ENCODE measurements at regions not wholly inside any gene's neighbourhood (a gene's known extent, or its start where the extent isn't known, plus 50 kb on each side); places are given as distances from the start of the nearest gene placed in this dataset.
A peak's percentile ranks its signal among the peaks of the same experiment; 100 is the strongest.

DNA sequence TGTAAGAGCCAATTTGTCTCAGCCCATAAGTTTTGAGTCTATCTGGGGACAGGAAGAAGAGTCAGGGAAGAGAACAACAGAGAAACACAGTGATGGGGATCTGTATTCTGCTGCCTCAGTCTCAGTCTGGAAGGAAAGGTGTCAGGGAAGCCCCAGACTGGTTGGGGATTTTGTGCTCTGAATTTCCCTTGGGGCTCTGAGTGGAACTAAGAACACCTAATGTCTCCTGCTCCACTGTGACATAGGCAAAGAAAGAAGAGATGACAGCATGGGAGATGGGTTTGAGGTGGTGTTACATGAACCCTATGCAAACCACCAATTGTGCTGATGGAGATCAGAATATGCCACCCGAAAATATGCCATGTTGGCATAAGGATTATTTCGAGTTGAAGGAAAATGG is 139.5 kb upstream of the MYLIP start:
- Mint-ChIP-seq H3K36me3 (no peaks in the 10 kb centered on the region), H3K4me3 (no peak overlapping the region), H3K4me1 (peaks cover 7% of the 10 kb centered on the region), H3K27me3 (no peaks in the 10 kb centered on the region), H3K9me3 (no peaks in the 10 kb centered on the region), H3K27ac (no peak overlapping the region)
- DNase-seq: no peak

DNA sequence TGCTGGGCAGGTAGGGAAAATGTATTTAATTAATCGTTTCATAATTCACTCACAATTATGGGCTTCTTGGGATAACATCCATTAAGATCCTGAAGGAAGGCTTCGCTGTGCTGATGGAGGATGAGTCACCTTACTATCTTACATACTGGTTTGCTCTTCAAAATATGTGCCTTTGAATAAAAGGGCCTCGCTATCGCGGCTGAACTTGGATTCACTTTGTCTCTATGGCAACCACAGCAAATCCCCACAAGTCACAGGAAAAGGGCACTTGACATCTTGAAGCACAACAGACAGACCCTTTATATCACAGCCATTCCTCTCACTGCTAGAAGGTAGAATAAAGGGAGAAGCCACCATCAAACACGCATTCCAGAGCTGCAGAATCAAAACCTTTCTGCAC is 141.3 kb upstream of the MYLIP start:
- Mint-ChIP-seq H3K4me3 (no peak overlapping the region), H3K4me1 (peaks cover 7% of the 10 kb centered on the region), H3K36me3 (no peaks in the 10 kb centered on the region), H3K27me3 (peaks cover 4% of the 10 kb centered on the region), H3K27ac (no peak overlapping the region), H3K9me3 (no peaks in the 10 kb centered on the region)
- DNase-seq: no peak

DNA sequence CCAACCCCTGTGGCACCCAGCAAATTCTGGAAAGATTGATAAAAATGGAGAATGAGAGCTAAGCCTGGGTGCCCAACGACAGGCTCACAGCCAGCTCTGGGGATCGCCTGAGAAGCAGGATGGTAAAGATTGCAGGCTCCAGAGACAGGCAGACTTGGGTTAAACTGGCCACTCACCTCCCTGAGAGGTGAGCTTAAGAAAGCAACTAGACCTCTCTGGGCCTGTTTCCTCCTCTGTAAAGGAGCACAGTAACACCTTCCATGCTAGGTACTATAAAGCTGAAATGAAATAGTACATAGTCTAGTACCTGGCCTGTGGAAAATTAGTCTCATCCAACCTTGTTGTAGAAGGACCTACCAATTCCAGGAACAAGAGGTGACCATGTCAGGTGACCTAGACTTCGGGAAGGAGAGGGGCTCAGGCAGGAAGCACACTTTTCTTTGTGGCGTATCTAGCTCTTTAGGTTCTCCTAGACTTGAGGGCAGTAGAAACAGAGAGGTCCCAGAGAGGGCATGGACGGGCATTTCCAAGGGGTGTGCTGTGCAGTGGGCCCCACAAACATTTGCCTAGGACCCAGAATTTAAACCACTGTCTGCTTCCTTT is 142.8 kb upstream of the MYLIP start:
- H3K27ac Mint-ChIP-seq: no peak overlapping the region
- H3K36me3 Mint-ChIP-seq: no peaks in the 10 kb centered on the region
- H3K4me1 Mint-ChIP-seq: peaks cover 7% of the 10 kb centered on the region
- H3K4me3 Mint-ChIP-seq: no peak overlapping the region
- no peak for DNase-seq
- peaks cover 5% of the 10 kb centered on the region for H3K27me3 Mint-ChIP-seq
- H3K9me3 Mint-ChIP-seq: no peaks in the 10 kb centered on the region

DNA sequence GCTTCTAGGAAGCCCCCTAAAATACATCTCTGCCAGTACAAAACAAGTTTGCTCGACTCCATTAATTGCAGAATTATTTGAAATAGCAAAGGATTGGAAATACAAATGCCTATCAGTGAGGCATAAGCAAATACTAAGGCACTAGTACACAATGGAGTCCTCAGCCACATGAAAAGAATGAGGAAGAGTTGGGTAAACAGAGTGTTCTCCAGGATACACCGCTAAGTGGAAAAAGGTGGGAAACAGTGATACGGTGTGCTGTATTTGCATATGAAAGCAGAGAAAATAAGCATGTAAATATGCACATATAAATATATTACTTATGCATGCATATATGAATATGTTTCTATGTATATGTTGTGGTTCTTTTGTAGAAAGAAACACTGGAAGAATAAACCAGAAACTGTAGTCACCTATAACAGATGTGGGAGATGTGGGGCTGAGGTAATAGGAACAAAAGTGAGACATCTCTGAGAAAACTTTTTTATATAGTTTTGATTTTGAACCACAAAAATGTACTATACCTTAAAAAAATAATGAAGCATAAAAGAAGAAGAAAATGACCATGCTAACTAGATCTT is 143.4 kb upstream of the MYLIP start:
- Mint-ChIP-seq H3K4me3 (no peak overlapping the region), H3K4me1 (peaks cover 7% of the 10 kb centered on the region)

DNA sequence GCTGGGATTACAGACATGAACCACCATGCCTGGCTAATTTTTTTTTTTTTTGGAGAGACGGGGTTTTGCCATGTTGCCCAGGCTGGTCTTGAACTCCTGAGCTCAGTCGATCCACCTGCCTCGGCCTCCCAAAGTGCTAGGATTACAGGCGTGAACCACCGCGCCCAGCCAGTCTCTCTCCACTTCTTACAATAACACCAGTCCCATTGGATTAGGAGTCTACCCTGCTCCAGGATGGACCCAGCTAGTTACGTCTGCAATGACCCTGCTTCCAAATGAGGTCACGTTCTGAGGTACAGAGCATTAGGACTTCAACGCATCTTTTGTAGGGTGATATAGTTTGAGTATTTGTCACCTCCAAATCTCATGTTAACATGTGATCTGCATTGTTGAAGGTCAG is 146.9 kb upstream of the MYLIP start:
- Mint-ChIP-seq H3K27ac (no peak overlapping the region), H3K4me1 (peaks cover 5% of the 10 kb centered on the region), H3K27me3 (peaks cover 10% of the 10 kb centered on the region), H3K4me3 (no peak overlapping the region), H3K36me3 (no peaks in the 10 kb centered on the region), H3K9me3 (no peaks in the 10 kb centered on the region)
- no peak for DNase-seq

More for the DNA sequence above, 143.4 kb upstream of the MYLIP start:
- no peaks in the 10 kb centered on the region for H3K36me3 Mint-ChIP-seq
- no peaks in the 10 kb centered on the region for H3K9me3 Mint-ChIP-seq
- H3K27ac Mint-ChIP-seq: no peak overlapping the region
- DNase-seq: no peak
- H3K27me3 Mint-ChIP-seq: peaks cover 10% of the 10 kb centered on the region

DNA sequence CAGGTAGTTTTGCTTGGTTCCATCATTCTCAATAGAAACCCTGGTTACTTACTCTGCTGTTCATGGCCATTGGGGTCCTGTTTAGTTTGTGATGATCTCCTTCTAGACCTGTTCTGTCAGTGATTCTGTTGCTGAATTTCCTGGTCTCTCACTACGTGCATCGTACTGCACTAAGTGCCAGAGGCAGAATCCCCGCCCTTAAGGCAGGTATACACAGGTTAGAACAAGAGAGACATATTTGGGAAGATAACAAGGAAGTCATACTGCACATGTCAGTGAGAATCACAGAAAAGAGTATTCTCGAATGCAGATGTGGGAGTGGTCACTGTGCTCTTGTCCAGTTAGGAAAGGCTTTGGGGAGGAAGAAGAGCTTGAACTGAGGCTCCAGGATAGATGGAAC is 148.1 kb upstream of the MYLIP start:
- H3K36me3 Mint-ChIP-seq: no peaks in the 10 kb centered on the region
- no peaks in the 10 kb centered on the region for H3K9me3 Mint-ChIP-seq

DNA sequence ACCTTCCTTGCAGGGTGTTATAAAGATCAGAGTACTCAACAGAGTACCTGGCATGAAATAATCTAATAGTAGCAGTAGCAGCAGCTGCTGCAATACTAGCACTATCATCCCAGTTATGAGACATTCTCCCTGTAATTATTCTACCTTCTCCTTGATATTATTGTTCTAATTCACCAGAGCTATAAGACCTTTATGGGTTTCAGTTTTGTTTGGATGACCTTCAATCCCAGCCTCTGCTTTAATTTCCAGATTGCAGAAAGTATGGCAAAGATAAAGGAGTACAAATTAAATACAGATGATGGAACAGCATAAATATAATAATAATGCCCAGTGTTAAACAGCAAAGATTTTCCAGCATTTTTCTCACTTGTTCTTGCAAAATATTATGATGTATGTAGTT is 150.5 kb upstream of the MYLIP start:
- H3K4me3 Mint-ChIP-seq: no peak overlapping the region
- peaks cover 10% of the 10 kb centered on the region for H3K27me3 Mint-ChIP-seq
- H3K36me3 Mint-ChIP-seq: peaks cover 4% of the 10 kb centered on the region
- peaks cover 8% of the 10 kb centered on the region for H3K9me3 Mint-ChIP-seq
- DNase-seq: no peak
- H3K4me1 Mint-ChIP-seq: peaks cover 2% of the 10 kb centered on the region
- no peak overlapping the region for H3K27ac Mint-ChIP-seq

More for the DNA sequence above, 148.1 kb upstream of the MYLIP start:
- no peak for DNase-seq
- Mint-ChIP-seq H3K4me3 (no peak overlapping the region), H3K4me1 (peaks cover 4% of the 10 kb centered on the region), H3K27me3 (peaks cover 10% of the 10 kb centered on the region), H3K27ac (no peak overlapping the region)

DNA sequence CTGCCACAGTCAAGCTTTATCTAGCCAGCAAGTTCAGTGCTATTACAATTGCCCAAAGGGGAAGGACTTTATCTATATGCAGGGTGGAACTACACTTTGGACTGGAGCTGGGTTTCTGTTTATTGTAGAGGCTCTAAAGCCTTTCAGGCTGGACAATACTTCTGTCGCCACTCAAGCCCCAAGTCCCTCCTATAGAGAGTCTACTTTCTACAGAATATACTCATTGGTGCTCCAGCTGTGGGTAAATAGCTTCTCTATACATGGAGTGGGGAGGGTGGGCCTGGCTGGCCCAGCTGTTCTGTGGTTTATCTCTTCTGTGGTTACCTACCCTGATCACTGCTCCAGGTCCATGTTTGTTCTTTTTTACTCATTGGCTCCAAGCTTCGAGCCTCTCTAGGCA is 151.8 kb upstream of the MYLIP start:
- Mint-ChIP-seq H3K27me3 (peaks cover 6% of the 10 kb centered on the region), H3K9me3 (peaks cover 12% of the 10 kb centered on the region), H3K27ac (no peak overlapping the region), H3K4me3 (no peak overlapping the region), H3K36me3 (peaks cover 4% of the 10 kb centered on the region), H3K4me1 (peaks cover 2% of the 10 kb centered on the region)
- no peak for DNase-seq

DNA sequence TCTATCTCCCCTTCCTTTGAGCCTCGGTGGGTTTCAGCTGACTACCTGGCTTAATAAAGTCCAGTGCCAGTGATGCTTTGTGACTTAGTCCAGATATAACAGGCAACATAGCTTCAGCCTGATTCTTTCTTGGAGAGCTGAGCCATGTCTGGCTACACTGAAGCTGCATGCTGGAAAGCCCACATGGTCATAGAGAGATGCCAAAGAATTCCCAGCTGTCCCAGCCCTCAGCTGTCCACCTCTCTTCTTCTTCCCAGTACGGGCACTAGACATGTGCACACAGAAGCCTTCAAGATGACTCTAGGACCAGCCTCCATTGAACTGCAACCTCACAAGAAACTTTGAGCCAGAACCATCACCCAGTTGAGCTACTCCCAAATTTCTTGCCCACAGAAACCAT is 154.1 kb upstream of the MYLIP start:
- peaks cover 2% of the 10 kb centered on the region for H3K4me1 Mint-ChIP-seq
- no peak for DNase-seq
- H3K4me3 Mint-ChIP-seq: no peak overlapping the region
- peaks cover 4% of the 10 kb centered on the region for H3K36me3 Mint-ChIP-seq
- H3K9me3 Mint-ChIP-seq: peaks cover 12% of the 10 kb centered on the region
- H3K27me3 Mint-ChIP-seq: no peaks in the 10 kb centered on the region
- no peak overlapping the region for H3K27ac Mint-ChIP-seq

DNA sequence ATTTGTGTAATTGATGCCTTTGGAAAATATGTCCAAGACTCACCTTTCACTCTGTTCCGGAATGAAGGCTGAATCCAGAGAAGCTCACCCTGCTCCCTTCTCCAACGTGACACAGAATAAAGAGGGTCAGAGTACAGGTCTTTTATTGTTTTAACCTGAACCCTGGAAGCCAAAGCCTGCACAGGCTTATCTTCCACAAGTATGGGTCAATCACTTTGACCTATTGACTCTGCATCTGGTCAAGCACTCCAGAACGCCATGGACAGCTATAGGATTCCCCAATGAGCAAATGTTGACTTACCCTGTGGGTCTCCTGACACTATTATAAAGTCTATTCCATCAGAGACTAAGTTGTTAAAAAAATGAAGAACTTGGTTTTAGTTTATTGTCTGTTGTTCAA is 158.4 kb upstream of the MYLIP start:
- no peaks in the 10 kb centered on the region for H3K4me1 Mint-ChIP-seq
- H3K9me3 Mint-ChIP-seq: peaks cover 12% of the 10 kb centered on the region
- no peak overlapping the region for H3K4me3 Mint-ChIP-seq
- H3K36me3 Mint-ChIP-seq: peaks cover 4% of the 10 kb centered on the region
- H3K27ac Mint-ChIP-seq: no peak overlapping the region
- DNase-seq: no peak
- no peaks in the 10 kb centered on the region for H3K27me3 Mint-ChIP-seq

DNA sequence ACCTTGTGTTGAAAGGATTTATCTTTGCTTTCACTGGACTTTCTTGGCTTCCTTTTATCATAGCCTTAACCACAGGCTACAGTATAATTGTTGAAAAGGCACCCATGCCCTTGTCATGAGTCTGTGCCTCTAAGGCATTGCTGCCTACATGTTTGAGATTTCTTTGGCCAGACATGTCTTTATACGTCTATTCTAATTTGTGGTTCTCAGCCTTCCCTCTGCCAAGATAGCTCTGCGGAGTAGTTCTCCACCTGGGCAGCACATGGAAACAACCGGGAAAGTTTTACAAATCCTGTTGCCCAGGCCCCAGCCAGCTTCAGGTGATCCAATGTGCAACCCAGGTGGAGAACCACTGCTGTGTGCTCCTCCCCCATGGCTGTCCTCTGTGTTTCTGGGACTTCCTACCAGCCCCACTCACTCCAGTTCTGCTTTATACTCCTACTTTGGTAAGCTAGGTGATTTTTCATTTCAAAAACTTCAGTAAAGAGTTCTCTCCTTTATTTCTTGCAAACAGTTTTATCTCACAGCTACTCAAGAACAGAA is 159.6 kb upstream of the MYLIP start:
- H3K4me1 Mint-ChIP-seq: no peaks in the 10 kb centered on the region
- no peaks in the 10 kb centered on the region for H3K27me3 Mint-ChIP-seq
- H3K9me3 Mint-ChIP-seq: peaks cover 12% of the 10 kb centered on the region
- no peak for DNase-seq
- H3K36me3 Mint-ChIP-seq: peaks cover 4% of the 10 kb centered on the region
- H3K4me3 Mint-ChIP-seq: no peak overlapping the region
- H3K27ac Mint-ChIP-seq: no peak overlapping the region

DNA sequence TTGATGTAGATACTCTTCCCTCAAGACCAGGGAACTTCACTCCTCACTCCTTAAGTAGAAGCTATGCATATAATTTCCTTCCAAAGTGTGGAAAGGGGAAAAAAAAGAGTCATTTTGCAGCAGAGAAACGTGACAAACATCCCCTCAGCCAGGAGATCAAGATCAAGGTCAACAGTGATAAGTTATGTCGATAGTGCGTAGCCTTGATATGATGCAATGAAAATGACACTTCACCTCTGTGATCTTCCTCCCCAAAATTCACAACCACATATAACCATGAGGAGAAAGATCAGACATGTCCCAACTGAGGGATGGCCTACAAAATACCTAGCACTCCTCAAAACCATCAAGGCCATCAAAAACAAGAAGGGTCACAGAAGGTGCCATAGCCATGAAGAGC is 160.4 kb upstream of the MYLIP start:
- DNase-seq: no peak
- Mint-ChIP-seq H3K36me3 (no peaks in the 10 kb centered on the region), H3K27ac (no peak overlapping the region), H3K4me1 (no peaks in the 10 kb centered on the region), H3K27me3 (no peaks in the 10 kb centered on the region), H3K9me3 (peaks cover 5% of the 10 kb centered on the region), H3K4me3 (no peak overlapping the region)

DNA sequence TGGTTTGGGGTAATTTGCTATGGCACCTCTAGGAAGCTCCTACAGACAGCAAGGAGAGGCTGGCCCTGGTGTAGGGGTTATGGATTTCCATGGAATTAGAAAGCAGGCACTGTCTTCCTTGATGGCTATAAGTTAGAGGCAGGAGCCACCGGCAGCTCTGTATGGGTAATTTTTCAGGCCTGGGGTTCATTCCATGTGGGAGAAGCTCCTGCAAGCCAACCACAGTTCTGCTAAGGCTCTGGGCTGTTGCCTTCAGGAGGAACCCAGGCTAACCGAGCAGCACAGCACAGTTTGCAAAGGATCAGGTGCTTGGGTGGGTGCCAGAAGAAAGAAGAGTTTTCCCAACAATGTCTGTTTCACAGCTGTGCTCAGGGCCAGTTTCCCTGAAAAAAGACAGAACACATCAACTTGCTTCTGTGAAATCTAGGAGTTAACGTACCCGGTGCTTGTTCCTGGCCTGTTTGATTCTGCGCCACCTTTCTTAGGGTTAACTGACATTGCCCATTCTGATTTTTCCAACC is 162.8 kb upstream of the MYLIP start:
- DNase-seq: no peak
- H3K9me3 Mint-ChIP-seq: no peaks in the 10 kb centered on the region
- no peaks in the 10 kb centered on the region for H3K36me3 Mint-ChIP-seq
- no peak overlapping the region for H3K4me3 Mint-ChIP-seq
- H3K27me3 Mint-ChIP-seq: no peaks in the 10 kb centered on the region
- H3K27ac Mint-ChIP-seq: no peak overlapping the region
- H3K4me1 Mint-ChIP-seq: peaks cover 12% of the 10 kb centered on the region

DNA sequence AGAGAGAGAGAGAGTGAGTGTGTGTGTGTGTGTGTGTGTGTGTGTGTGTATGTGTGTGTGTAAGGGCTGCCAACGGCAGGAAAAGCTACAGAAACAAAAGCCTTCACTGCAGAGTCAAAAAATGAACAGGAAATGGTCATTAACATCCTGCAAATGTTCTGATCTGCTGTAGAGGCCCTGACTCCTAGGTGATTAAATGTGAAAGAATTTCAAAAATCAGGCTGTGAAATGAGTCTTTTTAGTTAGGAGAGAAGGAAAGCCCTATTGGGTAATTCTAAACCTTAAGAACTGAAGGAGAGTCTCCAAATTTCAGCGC is 166.5 kb upstream of the MYLIP start:
- H3K27me3 Mint-ChIP-seq: no peaks in the 10 kb centered on the region
- peak overlapping the region; percentile 2 for H3K27ac Mint-ChIP-seq
- H3K9me3 Mint-ChIP-seq: no peaks in the 10 kb centered on the region
- no peak overlapping the region for H3K4me3 Mint-ChIP-seq
- H3K4me1 Mint-ChIP-seq: peaks cover 12% of the 10 kb centered on the region
- DNase-seq: no peak
- H3K36me3 Mint-ChIP-seq: no peaks in the 10 kb centered on the region

DNA sequence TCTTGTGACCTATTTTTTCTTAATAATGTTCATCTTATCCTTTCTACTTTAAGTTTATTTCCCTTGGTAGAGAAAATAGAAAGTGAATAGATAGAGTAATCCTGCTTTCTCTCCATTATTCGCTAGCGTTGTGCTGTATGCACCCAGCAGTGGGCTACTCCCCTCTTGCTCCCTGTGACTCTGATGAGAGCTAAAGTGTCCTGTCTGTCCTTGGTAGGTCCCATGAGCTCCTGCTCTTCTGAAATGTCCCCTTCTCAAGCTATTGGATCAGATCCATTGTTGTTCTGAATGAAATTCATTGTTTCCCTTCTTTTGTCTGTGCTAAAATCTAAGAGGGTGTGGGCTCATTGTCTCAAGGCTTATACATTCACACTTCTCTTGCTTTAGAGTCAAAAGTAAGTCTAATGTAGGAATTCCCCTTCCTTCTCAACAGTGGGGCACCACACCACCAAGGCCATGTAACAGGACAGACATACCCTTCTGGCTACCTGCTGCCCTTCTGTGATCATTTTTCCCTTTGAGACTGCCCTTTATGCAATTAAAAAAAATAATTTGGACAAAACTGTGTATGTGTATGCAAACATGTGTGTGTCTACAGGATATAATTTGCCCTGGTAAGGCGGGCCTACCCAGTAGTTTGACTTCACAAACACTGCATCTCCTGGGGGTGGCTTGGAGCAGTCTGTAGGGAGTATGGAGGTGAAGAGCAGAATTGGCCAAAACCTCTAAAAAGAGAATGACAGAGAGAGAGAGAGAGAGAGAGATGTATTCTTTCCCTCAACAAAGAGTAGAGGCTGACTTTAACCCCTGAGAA is 167.0 kb upstream of the MYLIP start:
- H3K36me3 Mint-ChIP-seq: no peaks in the 10 kb centered on the region
- DNase-seq: no peak
- H3K27ac Mint-ChIP-seq: peak overlapping the region; percentile 2
- H3K27me3 Mint-ChIP-seq: no peaks in the 10 kb centered on the region
- no peak overlapping the region for H3K4me3 Mint-ChIP-seq
- peaks cover 12% of the 10 kb centered on the region for H3K4me1 Mint-ChIP-seq
- no peaks in the 10 kb centered on the region for H3K9me3 Mint-ChIP-seq
